Choroid plexus epithelial cell (primary cell): ENCODE measurements at regions not wholly inside any gene's neighbourhood (a gene's known extent, or its start where the extent isn't known, plus 50 kb on each side); places are given as distances from the start of the nearest gene placed in this dataset.

Source experiments
- DNase-seq: peaks from one replicate; pipeline ENCODE4 v3.0.0-alpha.2; 2010; ENCODE audit warnings: low read depth
- H3K4me3 ChIP-seq: 2 replicates; pipeline ENCODE4 v1.5.1; 2011; ENCODE audit warnings: low read depth, mild to moderate bottlenecking, control low read depth, low read length, moderate library complexity
- TF ChIP-seq, protein P1 (sequence below): conservative IDR thresholded peaks from 2 replicates; pipeline ENCODE4 v1.5.1; 2011; ENCODE audit warnings: low read depth, mild to moderate bottlenecking, control low read depth, inconsistent platforms, low read length, moderate library complexity

DNA sequence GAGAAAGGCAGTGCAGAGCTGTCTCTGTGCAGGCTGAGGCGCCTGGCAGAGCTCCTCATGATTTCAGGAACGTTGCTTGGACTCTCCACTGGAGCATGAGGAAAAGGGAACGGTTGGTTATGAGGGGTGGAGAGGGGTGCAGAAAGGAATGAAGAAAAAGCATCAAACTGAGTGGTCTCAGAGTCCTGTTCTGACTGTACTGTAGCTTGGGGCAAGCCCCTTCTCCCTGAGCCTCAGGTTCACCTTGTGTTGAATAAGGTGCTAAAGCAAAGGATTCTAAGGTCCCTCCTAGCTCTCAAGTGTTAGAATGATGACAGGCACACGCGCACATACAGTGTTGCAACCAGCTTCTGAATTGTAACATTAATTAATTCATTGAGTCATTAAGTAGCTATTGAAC, 125.2 kb upstream of the PARP11 start:
- H3K4me3 ChIP-seq = no peak overlapping the region

DNA sequence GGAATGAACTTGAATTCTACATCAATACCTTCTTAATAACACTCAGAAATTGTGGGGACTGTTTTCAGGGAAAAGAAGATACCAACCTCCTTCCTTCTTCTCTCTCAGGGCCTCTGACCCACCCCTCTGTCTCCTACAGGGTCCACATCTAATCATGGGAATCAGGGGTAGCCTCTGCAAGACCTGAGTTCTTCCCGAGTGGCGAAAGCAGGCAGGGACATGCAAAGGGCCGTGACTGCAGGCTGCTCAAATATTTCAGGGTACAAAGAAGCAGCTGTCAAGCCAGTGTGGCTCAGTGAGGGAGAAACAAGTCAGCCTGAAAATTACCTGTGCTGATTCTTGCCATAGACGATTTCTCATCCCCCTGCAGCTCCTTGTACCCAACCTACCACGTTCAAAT, 123.1 kb upstream of the PARP11 start:
- no peak overlapping the region for H3K4me3 ChIP-seq
- no peak for DNase-seq
- TF ChIP-seq, protein P1, sequence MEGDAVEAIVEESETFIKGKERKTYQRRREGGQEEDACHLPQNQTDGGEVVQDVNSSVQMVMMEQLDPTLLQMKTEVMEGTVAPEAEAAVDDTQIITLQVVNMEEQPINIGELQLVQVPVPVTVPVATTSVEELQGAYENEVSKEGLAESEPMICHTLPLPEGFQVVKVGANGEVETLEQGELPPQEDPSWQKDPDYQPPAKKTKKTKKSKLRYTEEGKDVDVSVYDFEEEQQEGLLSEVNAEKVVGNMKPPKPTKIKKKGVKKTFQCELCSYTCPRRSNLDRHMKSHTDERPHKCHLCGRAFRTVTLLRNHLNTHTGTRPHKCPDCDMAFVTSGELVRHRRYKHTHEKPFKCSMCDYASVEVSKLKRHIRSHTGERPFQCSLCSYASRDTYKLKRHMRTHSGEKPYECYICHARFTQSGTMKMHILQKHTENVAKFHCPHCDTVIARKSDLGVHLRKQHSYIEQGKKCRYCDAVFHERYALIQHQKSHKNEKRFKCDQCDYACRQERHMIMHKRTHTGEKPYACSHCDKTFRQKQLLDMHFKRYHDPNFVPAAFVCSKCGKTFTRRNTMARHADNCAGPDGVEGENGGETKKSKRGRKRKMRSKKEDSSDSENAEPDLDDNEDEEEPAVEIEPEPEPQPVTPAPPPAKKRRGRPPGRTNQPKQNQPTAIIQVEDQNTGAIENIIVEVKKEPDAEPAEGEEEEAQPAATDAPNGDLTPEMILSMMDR = no peak

More for the DNA sequence above, 125.2 kb upstream of the PARP11 start:
- no peak for DNase-seq
- TF ChIP-seq, protein P1 = no peak

DNA sequence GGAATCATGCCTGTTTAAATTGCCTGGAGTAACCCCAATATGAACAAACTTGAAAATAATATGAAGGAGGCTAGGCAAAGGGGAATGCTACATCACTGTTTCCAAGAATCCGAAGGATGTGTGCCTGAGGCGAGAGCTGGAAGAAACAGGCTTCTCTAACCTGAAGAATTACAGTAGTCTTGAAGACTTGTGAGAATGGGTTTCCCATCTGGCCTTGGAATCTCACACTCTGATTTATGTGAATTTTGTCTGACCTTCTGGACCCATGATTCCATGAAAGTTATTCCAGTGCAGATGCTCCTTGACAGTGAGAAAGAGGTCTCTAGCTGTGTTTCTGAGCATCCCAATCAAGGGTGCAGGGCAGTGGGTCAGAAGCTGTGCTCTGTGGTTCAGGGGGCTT, 122.1 kb upstream of the PARP11 start:
- TF ChIP-seq, protein P1 = no peak
- H3K4me3 ChIP-seq = no peak overlapping the region
- no peak for DNase-seq

DNA sequence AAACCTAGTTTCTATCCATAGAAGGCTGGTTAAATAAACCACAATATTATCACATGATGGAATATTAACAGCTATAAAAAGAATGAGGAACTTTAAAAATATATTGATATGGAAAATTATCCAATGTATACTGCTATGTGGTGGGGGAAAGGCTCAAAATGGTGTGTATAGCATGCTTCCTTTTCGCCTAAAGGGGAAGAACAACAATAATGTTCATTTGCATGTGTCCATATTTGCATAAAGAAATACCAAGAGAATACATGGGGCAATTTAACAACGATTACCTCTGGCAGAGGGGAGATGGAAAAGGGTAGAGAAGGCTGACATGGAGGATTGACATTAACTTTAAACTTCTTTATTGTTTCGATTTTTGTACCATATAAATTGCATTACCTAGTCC, 121.3 kb upstream of the PARP11 start:
- no peak for DNase-seq
- TF ChIP-seq, protein P1 = no peak
- H3K4me3 ChIP-seq = no peak overlapping the region

DNA sequence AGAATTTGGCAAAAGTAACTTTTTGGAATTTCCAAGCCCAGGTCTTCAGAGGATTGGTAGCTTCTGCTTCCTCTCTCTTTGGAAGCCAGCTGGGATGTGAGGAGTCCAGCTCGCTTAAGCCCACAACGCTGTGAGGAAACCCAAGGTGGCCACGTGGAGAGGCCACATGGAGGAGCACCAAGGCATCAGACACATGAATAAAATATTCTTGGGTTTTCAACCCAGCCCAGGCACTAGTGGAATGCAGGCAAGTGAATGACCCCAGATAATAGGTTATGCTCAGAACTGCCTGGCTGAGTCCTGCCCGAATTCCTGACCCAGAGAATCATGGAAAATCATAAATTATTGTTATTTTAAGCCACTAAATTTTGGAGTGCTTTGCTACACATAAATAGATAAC, 119.7 kb upstream of the PARP11 start:
- H3K4me3 ChIP-seq = no peak overlapping the region
- no peak for DNase-seq
- TF ChIP-seq, protein P1 = no peak

DNA sequence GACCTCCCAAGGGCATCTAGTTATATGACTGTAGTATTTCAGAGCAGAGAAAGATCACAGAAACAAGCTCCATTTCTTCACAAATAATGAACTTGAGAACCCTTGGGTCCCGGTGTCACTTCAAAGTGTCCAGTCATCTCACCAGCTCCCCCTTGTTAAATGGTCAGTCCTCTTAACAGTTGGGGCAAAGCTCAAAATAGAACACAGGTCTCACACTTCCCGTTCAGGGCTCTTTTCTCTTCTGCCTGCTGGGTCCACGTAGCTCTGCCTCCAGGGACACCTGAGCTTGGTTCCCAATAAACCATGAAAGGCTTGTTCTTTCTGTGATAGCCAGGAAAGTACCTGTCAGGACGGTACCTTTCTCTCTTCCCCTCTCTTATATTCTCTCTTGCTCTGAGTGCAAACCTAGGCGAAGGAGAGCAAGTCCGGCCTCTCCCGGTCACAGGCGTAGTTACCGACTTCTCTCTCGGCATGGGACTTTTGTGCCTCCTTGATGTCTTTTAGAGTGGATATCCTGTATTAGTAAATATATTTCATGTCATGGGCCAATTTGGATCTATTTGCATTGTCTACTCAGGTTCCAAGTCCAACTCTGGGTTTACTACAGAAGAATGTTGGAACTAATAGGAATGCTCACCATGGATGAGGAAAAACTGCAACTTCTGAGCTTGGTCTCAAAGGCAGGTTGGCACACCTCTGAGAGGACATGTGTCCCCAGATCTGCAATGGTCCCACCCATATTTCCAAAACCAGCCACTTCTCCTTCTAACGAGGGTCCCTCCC, 118.8 kb upstream of the PARP11 start:
- no peak overlapping the region for H3K4me3 ChIP-seq
- DNase-seq = no peak
- TF ChIP-seq, protein P1 = no peak
